ENCODE measurements at regions not wholly inside any gene's neighbourhood (a gene's known extent, or its start where the extent isn't known, plus 50 kb on each side); places are given as distances from the start of the nearest gene placed in this dataset.

- in situ Hi-C loops (cut with HindIII; ENCODE audit: low pct_unique_long_range_greater_than_20kb, low sequenced_read_pairs): no loop called here
- DNase-seq (ENCODE audit: low read depth, low spot score): no peak
- Histone ChIP-seq H3K27me3 (ENCODE audit: control insufficient read depth, insufficient read depth, low read length) (no peaks in the 10 kb centered on the region), H3K27ac (ENCODE audit: low read length) (no peak overlapping the region), H3K4me1 (ENCODE audit: control insufficient read depth, insufficient read depth, low read length) (no peaks in the 10 kb centered on the region), H3K36me3 (ENCODE audit: control insufficient read depth, insufficient read depth, low read length) (no peaks in the 10 kb centered on the region), H3K4me3 (ENCODE audit: low read depth in 2 of 2, low read length in 2 of 2) (no peak overlapping the region), H3K9me3 (ENCODE audit: control insufficient read depth, insufficient read depth, low read depth, low read length) (no peaks in the 10 kb centered on the region)
- BruUV-seq (replicated peaks): no TSS peak
- intact Hi-C loops (cut with micrococcal nuclease; ENCODE audit: unreplicated experiment): no loop called here
- no peak for ATAC-seq
- POLR2A ChIA-PET: no interaction called here
- TF ChIP-seq TCF7L2 (IDR thresholded peaks at IDR 0.05; ENCODE audit: low read depth, low read length): no peak
- no peak for TF ChIP-seq POLR2AphosphoS5 (IDR thresholded peaks at IDR 0.05; ENCODE audit: low read depth, low read length)
- TF ChIP-seq, protein P1, sequence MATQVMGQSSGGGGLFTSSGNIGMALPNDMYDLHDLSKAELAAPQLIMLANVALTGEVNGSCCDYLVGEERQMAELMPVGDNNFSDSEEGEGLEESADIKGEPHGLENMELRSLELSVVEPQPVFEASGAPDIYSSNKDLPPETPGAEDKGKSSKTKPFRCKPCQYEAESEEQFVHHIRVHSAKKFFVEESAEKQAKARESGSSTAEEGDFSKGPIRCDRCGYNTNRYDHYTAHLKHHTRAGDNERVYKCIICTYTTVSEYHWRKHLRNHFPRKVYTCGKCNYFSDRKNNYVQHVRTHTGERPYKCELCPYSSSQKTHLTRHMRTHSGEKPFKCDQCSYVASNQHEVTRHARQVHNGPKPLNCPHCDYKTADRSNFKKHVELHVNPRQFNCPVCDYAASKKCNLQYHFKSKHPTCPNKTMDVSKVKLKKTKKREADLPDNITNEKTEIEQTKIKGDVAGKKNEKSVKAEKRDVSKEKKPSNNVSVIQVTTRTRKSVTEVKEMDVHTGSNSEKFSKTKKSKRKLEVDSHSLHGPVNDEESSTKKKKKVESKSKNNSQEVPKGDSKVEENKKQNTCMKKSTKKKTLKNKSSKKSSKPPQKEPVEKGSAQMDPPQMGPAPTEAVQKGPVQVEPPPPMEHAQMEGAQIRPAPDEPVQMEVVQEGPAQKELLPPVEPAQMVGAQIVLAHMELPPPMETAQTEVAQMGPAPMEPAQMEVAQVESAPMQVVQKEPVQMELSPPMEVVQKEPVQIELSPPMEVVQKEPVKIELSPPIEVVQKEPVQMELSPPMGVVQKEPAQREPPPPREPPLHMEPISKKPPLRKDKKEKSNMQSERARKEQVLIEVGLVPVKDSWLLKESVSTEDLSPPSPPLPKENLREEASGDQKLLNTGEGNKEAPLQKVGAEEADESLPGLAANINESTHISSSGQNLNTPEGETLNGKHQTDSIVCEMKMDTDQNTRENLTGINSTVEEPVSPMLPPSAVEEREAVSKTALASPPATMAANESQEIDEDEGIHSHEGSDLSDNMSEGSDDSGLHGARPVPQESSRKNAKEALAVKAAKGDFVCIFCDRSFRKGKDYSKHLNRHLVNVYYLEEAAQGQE (IDR thresholded peaks at IDR 0.05; ENCODE audit: insufficient read depth in 1 of 2, low read depth in 2 of 2, low read length in 1 of 2): no peak
- TF ChIP-seq, protein P2, sequence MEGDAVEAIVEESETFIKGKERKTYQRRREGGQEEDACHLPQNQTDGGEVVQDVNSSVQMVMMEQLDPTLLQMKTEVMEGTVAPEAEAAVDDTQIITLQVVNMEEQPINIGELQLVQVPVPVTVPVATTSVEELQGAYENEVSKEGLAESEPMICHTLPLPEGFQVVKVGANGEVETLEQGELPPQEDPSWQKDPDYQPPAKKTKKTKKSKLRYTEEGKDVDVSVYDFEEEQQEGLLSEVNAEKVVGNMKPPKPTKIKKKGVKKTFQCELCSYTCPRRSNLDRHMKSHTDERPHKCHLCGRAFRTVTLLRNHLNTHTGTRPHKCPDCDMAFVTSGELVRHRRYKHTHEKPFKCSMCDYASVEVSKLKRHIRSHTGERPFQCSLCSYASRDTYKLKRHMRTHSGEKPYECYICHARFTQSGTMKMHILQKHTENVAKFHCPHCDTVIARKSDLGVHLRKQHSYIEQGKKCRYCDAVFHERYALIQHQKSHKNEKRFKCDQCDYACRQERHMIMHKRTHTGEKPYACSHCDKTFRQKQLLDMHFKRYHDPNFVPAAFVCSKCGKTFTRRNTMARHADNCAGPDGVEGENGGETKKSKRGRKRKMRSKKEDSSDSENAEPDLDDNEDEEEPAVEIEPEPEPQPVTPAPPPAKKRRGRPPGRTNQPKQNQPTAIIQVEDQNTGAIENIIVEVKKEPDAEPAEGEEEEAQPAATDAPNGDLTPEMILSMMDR (IDR thresholded peaks at IDR 0.05): no peak
- no peak for TF ChIP-seq SIN3A (IDR thresholded peaks at IDR 0.05; ENCODE audit: borderline replicate concordance, insufficient read depth, low read depth, low read length)
- CTCF ChIA-PET: no interaction called here
Measured at GRCh38 chr3:182530316-182530715, 263.0 kb upstream of the ATP11B start.

DNA sequence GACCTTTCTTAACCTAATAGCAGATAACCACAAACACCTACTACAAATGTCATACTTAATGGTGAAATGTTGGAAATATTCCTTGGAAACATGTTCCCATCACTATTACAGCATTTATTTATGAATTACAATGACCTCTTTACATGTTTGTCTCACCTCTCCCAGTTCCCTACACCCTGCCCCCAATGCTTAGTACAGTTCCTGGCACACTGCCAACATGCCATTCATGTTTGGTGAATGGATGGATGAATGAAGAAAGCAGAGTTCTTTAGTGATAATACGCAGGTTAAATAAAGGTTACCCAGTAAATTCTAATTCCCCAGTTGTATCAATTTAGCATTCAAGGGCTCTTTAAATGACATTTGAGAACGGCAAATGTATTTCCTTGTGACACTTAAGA is 259.9 kb upstream of the ATP11B start:
- Histone ChIP-seq H3K4me1 (ENCODE audit: control insufficient read depth, insufficient read depth, low read length) (no peaks in the 10 kb centered on the region), H3K27me3 (ENCODE audit: control insufficient read depth, insufficient read depth, low read length) (no peaks in the 10 kb centered on the region), H3K9me3 (ENCODE audit: control insufficient read depth, insufficient read depth, low read depth, low read length) (no peaks in the 10 kb centered on the region), H3K27ac (ENCODE audit: low read length) (no peak overlapping the region), H3K36me3 (ENCODE audit: control insufficient read depth, insufficient read depth, low read length) (no peaks in the 10 kb centered on the region), H3K4me3 (ENCODE audit: low read depth in 2 of 2, low read length in 2 of 2) (no peak overlapping the region)
- in situ Hi-C loops (cut with HindIII; ENCODE audit: low pct_unique_long_range_greater_than_20kb, low sequenced_read_pairs) (no loop called here), intact Hi-C loops (cut with micrococcal nuclease; ENCODE audit: unreplicated experiment) (no loop called here)
- no TSS peak for BruUV-seq (replicated peaks)
- POLR2A ChIA-PET: no interaction called here
- ATAC-seq (no peak), DNase-seq (ENCODE audit: low read depth, low spot score) (no peak)
- CTCF ChIA-PET: no interaction called here
- TF ChIP-seq SIN3A (IDR thresholded peaks at IDR 0.05; ENCODE audit: borderline replicate concordance, insufficient read depth, low read depth, low read length) (no peak), TCF7L2 (IDR thresholded peaks at IDR 0.05; ENCODE audit: low read depth, low read length) (no peak), POLR2AphosphoS5 (IDR thresholded peaks at IDR 0.05; ENCODE audit: low read depth, low read length) (no peak)
- TF ChIP-seq, protein P1 (IDR thresholded peaks at IDR 0.05; ENCODE audit: insufficient read depth in 1 of 2, low read depth in 2 of 2, low read length in 1 of 2): no peak
- TF ChIP-seq, protein P2 (IDR thresholded peaks at IDR 0.05): no peak

All from Panc1 (cell line).